Lung microvascular endothelial cell (primary cell): ENCODE measurements at regions not wholly inside any gene's neighbourhood (a gene's known extent, or its start where the extent isn't known, plus 50 kb on each side); places are given as distances from the start of the nearest gene placed in this dataset.
"Not testable (repeated sequence)": the region's sequence is repeated elsewhere in the genome, so short reads cannot be mapped to it uniquely, and the experiment has no call there.

Experiments used
- DNase-seq, 2 donors: peaks; one replicate each; pipeline versions ENCODE4 v3.0.0 to v3.0.0-alpha.2; 2010; ENCODE audit warnings: low read depth in 2 of 2

DNA sequence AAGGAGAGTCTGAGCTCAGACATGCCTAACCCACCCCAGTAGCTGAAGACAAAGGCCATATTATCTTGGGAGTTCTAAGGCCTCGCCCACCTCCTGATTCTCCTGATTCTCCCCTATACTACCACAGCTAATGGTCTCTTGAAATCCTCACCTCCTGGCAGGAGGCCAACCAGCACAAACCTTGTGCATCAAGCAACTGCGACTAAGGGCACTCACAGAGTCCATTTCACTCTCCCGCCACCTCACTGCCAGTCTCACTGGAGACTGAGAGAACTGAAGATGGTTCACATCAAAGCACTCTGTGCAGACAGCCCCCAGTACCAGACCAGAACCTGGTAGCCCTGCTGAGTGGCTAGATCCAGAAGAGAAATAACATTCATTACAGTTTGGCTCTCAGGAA lies 102.1 kb upstream of the KLF8 start:
- no peak for DNase-seq

DNA sequence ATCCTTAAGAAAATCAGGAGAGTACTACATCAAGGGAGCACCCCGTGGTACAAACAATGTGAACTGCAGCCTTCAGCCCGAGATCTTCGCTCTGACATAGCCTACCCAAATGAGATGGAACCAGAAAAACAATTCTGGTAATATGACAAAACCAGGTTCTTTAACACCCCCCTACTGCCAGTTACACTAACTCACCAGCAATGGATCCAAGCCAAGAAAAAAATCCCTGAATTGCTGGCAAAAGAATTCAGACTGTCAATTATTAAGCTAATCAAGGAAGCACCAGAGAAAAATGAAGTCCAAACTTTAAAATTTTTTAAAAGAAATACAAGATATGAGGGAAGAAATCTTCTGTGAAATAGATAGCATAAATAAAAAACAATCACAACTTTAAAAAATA lies 101.7 kb upstream of the KLF8 start:
- DNase-seq: no peak

DNA sequence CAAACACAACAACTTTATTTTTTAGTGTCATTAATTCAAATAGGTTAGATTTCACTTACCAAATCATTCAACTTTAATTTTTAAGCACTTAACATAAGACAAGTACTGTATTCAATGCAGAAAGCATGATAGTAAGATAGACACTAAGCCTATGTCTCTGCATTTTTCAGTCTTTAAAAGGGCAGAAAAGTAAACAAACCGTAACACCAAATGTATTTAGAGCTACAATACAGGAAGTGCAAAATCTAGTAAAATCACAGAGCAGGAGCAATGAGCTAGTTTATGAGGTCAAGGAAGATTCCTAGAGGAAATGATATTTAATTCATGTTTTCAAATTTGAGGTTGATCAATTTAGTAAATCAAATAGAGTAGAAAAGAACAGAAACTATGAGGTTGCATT lies 68.0 kb upstream of the KLF8 start:
- not testable (repeated sequence) for DNase-seq
